Small intestine (tissue), 7 donors: ENCODE measurements at regions not wholly inside any gene's neighbourhood (a gene's known extent, or its start where the extent isn't known, plus 50 kb on each side); places are given as distances from the start of the nearest gene placed in this dataset.

Experiments used
- DNase-seq, 2 donors: peaks; one replicate each; pipeline versions ENCODE4 v3.0.0 to v3.0.0-alpha.2; 2013
- FAIRE-seq: peaks from 2 replicates; lab custom pipeline; 2012; peaks lifted over from hg19 to GRCh38; lab: Jason Lieb, UNC
- H3K27ac ChIP-seq, 3 donors: one replicate each; pipeline ENCODE4 v1.5.1; 2013; ENCODE audit warnings: low read length in 2 of 3, mild to moderate bottlenecking in 2 of 3, control low read depth in 1 of 3, inconsistent platforms in 1 of 3, low read depth in 1 of 3, moderate library complexity in 1 of 3
- H3K27me3 ChIP-seq, 3 donors: one replicate each; pipeline ENCODE4 v1.6.1; 2013; ENCODE audit warnings: low read length in 3 of 3, inconsistent platforms in 1 of 3; ENCODE audit not compliant: control insufficient read depth in 3 of 3, insufficient read depth in 3 of 3
- H3K36me3 ChIP-seq, 3 donors: one replicate each; pipeline ENCODE4 v1.6.1; 2013; ENCODE audit warnings: low read length in 3 of 3, inconsistent platforms in 1 of 3, low read depth in 1 of 3, mild to moderate bottlenecking in 1 of 3, moderate library complexity in 1 of 3; ENCODE audit not compliant: control insufficient read depth in 3 of 3, insufficient read depth in 2 of 3
- H3K4me1 ChIP-seq, 3 donors: one replicate each; pipeline ENCODE4 v1.6.1; 2013; ENCODE audit warnings: low read length in 2 of 3, inconsistent platforms in 1 of 3, low read depth in 1 of 3, mild to moderate bottlenecking in 1 of 3, moderate library complexity in 1 of 3; ENCODE audit not compliant: control insufficient read depth in 3 of 3, insufficient read depth in 2 of 3
- H3K4me3 ChIP-seq, 3 donors: one replicate each; pipeline ENCODE4 v1.5.1; 2013; ENCODE audit warnings: low read length in 3 of 3, control low read depth in 1 of 3, inconsistent platforms in 1 of 3, low read depth in 1 of 3, mild to moderate bottlenecking in 1 of 3, moderate library complexity in 1 of 3
- H3K9me3 ChIP-seq, 2 donors: one replicate each; pipeline ENCODE4 v1.6.1; 2013; ENCODE audit warnings: low read depth in 1 of 2, low read length in 1 of 2; ENCODE audit not compliant: control insufficient read depth in 2 of 2, insufficient read depth in 1 of 2
- WGBS, 3 donors: extraction: QIAGEN DNeasy Blood & Tissue Kit; methylation state at CpG; one replicate each; pipeline ENCODE4 v1.1.7; 2013; 5-methylcytosine and 5-hydroxymethylcytosine counted together
- donor health status: healthy with polysubstance abuse.
- donor health status: control.
- donor health status: control.
- donor health status: Bipolar disorder and iron deficiency.
- donor health status: healthy.

GRCh38 chr13:97122381-97122996 lies 99.6 kb upstream of the MBNL2 start:
- DNase-seq (no peak), FAIRE-seq (no peak)
- WGBS, 3 donors, result 49 to 60% (median 52%) methylated on average over 4 of the region's 4 CpGs
- Histone ChIP-seq H3K4me3 (no peak overlapping the region), H3K36me3 (no peaks in the 10 kb centered on the region), H3K27ac (no peak overlapping the region), H3K4me1 (peaks cover 2 to 19% (median 5%) of the 10 kb centered on the region in 3 donors), H3K27me3 (no peaks in the 10 kb centered on the region), H3K9me3 (no peaks in the 10 kb centered on the region)

- DNase-seq, result no peak
- 90 to 97% (median 95%) methylated on average over 4 of the region's 4 CpGs for WGBS, 3 donors
- no peaks in the 10 kb centered on the region for H3K36me3 ChIP-seq
- no peak overlapping the region for H3K27ac ChIP-seq
- H3K4me3 ChIP-seq, result no peak overlapping the region
- no peak for FAIRE-seq
- no peaks in the 10 kb centered on the region for H3K9me3 ChIP-seq
- no peaks in the 10 kb centered on the region for H3K27me3 ChIP-seq
- peaks cover 2 to 19% (median 5%) of the 10 kb centered on the region in 3 donors for H3K4me1 ChIP-seq
Observed at GRCh38 chr13:97124206-97124605, 97.9 kb upstream of the MBNL2 start.

- H3K4me1 ChIP-seq, result peaks cover 2 to 19% (median 5%) of the 10 kb centered on the region in 3 donors
- H3K4me3 ChIP-seq, result no peak overlapping the region
- H3K9me3 ChIP-seq, result no peaks in the 10 kb centered on the region
- no peaks in the 10 kb centered on the region for H3K27me3 ChIP-seq
- 28 to 36% (median 31%) methylated on average over 9 of the region's 9 CpGs for WGBS, 3 donors
- H3K27ac ChIP-seq, result peak overlapping the region in 1 of 3 donors; percentile 21
- no peak for FAIRE-seq
- no peaks in the 10 kb centered on the region for H3K36me3 ChIP-seq
- DNase-seq, result peak; percentile 37 to 84
Observed at GRCh38 chr13:97124915-97125809, 97.0 kb upstream of the MBNL2 start.

GRCh38 chr13:97125810-97126738 lies 96.1 kb upstream of the MBNL2 start:
- Histone ChIP-seq H3K36me3 (no peaks in the 10 kb centered on the region), H3K27ac (peak overlapping the region in 2 of 3 donors; percentile 14 to 21), H3K27me3 (no peaks in the 10 kb centered on the region), H3K9me3 (no peaks in the 10 kb centered on the region), H3K4me3 (no peak overlapping the region), H3K4me1 (peaks cover 2 to 19% (median 5%) of the 10 kb centered on the region in 3 donors)
- no peak for DNase-seq
- FAIRE-seq, result no peak
- 53 to 60% (median 55%) methylated on average over 13 of the region's 13 CpGs for WGBS, 3 donors

GRCh38 chr13:97127842-97128241 lies 94.3 kb upstream of the MBNL2 start:
- 60 to 88% (median 82%) methylated on average over 1 of the region's 1 CpG for WGBS, 3 donors
- no peaks in the 10 kb centered on the region for H3K36me3 ChIP-seq
- FAIRE-seq, result no peak
- no peaks in the 10 kb centered on the region for H3K27me3 ChIP-seq
- H3K27ac ChIP-seq, result no peak overlapping the region
- H3K9me3 ChIP-seq, result no peaks in the 10 kb centered on the region
- no peak for DNase-seq
- peaks cover 0 to 19% (median 5%) of the 10 kb centered on the region in 3 donors for H3K4me1 ChIP-seq
- H3K4me3 ChIP-seq, result no peak overlapping the region

GRCh38 chr13:97130190-97130589 lies 91.9 kb upstream of the MBNL2 start:
- Histone ChIP-seq H3K9me3 (no peaks in the 10 kb centered on the region), H3K27me3 (no peaks in the 10 kb centered on the region), H3K4me1 (peaks cover 0 to 11% (median 4%) of the 10 kb centered on the region in 3 donors), H3K36me3 (no peaks in the 10 kb centered on the region), H3K27ac (no peak overlapping the region), H3K4me3 (no peak overlapping the region)
- FAIRE-seq, result no peak
- DNase-seq, result no peak
- 83 to 93% (median 92%) methylated on average over 1 of the region's 1 CpG for WGBS, 3 donors

- FAIRE-seq, result no peak
- no peak overlapping the region for H3K4me3 ChIP-seq
- no peak for DNase-seq
- H3K27me3 ChIP-seq, result no peaks in the 10 kb centered on the region
- no peaks in the 10 kb centered on the region for H3K4me1 ChIP-seq
- WGBS, 3 donors, result 87 to 91% (median 91%) methylated on average over 4 of the region's 4 CpGs
- H3K9me3 ChIP-seq, result no peaks in the 10 kb centered on the region
- H3K27ac ChIP-seq, result no peak overlapping the region
- H3K36me3 ChIP-seq, result no peaks in the 10 kb centered on the region
Observed at GRCh38 chr13:97131447-97131846, 90.7 kb upstream of the MBNL2 start.

GRCh38 chr13:97133554-97133953 lies 88.6 kb upstream of the MBNL2 start:
- no peak overlapping the region for H3K4me3 ChIP-seq
- WGBS, 3 donors, result 53 to 80% (median 53%) methylated on average over 3 of the region's 3 CpGs
- no peak for DNase-seq
- H3K27me3 ChIP-seq, result no peaks in the 10 kb centered on the region
- H3K9me3 ChIP-seq, result no peaks in the 10 kb centered on the region
- no peaks in the 10 kb centered on the region for H3K36me3 ChIP-seq
- no peak overlapping the region for H3K27ac ChIP-seq
- no peak for FAIRE-seq
- H3K4me1 ChIP-seq, result no peaks in the 10 kb centered on the region
